Upper lobe of left lung (tissue), 4 donors: ENCODE measurements at regions not wholly inside any gene's neighbourhood (a gene's known extent, or its start where the extent isn't known, plus 50 kb on each side); places are given as distances from the start of the nearest gene placed in this dataset.

Source experiments
- CTCF ChIP-seq, 6 experiments: fragments of 450-650 bp in 4 of 6; fragments of 200-600 bp in 2 of 6; sonication (generic) in 2 of 6; IDR thresholded peaks; one replicate each; pipeline ENCODE4 v1.5.1; 2016 to 2019; ENCODE audit warnings: antibody characterized with exemption in 6 of 6
- EP300 ChIP-seq, 4 donors: sonication (generic); formaldehyde crosslinking; IDR thresholded peaks; one replicate each; pipeline ENCODE4 v1.5.1; 2017; ENCODE audit warnings: antibody characterized with exemption in 4 of 4, control low read depth in 2 of 4

GRCh38 chr13:63364159-63364558 is 1948.5 kb upstream of the PCDH20 start:
- TF ChIP-seq CTCF (IDR thresholded peaks at IDR 0.05) = no peak
- TF ChIP-seq EP300 (IDR thresholded peaks at IDR 0.05) = no peak
